ENCODE measurements at regions not wholly inside any gene's neighbourhood (a gene's known extent, or its start where the extent isn't known, plus 50 kb on each side); places are given as distances from the start of the nearest gene placed in this dataset.
"Not testable (repeated sequence)": the region's sequence is repeated elsewhere in the genome, so short reads cannot be mapped to it uniquely, and the experiment has no call there.

DNA sequence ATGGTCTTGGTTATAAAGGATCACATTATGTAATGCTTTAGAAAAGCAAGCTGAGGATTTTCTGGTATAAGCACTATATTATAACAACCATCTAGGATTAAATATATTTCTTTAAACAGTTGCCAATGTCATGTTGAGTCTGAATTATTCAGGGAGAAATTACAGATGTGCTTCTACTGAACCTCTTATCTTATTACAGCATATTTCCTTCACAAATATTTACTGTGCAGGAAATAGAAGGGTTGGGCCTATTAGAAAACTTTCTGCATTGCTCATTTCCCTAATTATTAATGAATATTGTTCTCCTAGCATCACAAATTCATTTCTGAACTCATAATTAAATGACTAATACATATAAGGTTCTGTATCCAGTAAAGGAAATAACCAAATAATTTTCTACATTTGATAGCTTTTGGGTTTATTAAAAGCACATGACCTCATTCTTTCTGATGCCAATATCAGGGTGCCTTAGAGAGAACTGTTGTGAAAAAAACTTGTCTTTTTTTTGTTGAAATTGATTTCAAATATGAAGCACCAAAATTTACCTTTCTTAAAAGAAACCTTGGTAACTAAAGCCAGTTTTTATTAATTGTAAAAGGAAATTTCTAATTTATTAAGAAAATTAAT lies 476.8 kb upstream of the PTGER4 start:
- no peak for DNase-seq (ENCODE audit: low read depth)
- H3K4me3 ChIP-seq (ENCODE audit: low read length), result no peak overlapping the region
- TF ChIP-seq, protein P1, sequence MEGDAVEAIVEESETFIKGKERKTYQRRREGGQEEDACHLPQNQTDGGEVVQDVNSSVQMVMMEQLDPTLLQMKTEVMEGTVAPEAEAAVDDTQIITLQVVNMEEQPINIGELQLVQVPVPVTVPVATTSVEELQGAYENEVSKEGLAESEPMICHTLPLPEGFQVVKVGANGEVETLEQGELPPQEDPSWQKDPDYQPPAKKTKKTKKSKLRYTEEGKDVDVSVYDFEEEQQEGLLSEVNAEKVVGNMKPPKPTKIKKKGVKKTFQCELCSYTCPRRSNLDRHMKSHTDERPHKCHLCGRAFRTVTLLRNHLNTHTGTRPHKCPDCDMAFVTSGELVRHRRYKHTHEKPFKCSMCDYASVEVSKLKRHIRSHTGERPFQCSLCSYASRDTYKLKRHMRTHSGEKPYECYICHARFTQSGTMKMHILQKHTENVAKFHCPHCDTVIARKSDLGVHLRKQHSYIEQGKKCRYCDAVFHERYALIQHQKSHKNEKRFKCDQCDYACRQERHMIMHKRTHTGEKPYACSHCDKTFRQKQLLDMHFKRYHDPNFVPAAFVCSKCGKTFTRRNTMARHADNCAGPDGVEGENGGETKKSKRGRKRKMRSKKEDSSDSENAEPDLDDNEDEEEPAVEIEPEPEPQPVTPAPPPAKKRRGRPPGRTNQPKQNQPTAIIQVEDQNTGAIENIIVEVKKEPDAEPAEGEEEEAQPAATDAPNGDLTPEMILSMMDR (IDR thresholded peaks at IDR 0.05; ENCODE audit: insufficient read depth, low read depth, low read length, missing control alignments), result no peak

DNA sequence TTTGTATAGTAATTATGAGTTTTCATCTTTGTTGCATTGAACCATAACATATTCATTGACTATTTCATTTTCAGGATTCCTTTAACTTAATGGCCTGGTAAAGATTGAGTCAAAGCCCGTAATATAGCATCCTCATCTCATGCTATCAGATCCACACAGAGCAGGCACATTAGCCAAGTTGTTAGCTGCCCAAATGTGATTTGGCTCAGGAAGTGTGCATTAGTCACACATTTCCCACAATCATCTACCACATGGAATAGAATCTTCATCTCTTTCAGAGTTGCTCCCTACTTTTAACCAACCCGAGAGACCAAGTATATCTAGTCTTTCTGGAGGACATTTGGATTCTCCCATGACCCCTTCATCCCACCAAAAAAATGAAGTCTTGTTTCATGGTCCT lies 481.0 kb upstream of the PTGER4 start:
- TF ChIP-seq, protein P1 (IDR thresholded peaks at IDR 0.05; ENCODE audit: insufficient read depth, low read depth, low read length, missing control alignments), result no peak
- H3K4me3 ChIP-seq (ENCODE audit: low read length), result no peak overlapping the region
- peak; percentile 5 for DNase-seq (ENCODE audit: low read depth)

DNA sequence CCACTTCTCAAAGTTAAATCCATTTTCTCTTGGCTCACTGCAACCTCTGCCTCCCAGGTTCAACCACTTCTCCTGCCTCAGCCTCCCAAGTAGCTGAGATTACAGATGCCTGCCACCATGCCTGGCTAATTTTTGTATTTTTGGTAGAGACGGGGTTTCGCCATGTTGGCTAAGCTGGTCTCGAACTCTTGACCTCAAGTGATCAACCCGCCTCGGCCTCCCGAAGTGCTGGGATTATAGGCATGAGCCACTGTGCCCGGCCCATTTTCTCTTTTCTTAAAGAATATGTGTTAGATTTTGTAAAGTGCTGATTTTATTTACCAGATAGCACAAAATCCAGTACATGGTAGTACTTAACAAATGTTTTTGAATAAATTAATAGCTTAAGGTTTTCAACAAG lies 484.1 kb upstream of the PTGER4 start:
- DNase-seq (ENCODE audit: low read depth); H3K4me3 ChIP-seq (ENCODE audit: low read length): not testable (repeated sequence)

DNA sequence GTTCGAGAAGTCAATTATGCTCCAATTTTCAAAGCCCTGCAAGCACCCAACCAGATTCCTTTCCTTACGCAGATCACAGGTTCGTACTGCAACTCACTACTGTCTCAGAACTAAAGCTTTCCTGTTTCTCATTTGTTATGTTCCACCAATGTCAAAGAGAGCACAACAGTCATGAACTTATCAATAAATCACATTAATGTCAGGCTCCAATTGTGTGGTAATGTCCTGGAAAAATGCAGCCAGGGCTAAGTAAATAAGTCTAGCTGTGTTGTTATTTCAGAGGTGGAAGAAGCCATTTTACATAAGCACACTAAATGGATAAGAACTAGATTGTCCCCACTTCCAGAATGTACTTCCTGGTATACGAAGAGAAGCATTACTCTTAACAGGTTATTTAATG lies 488.6 kb upstream of the PTGER4 start:
- TF ChIP-seq, protein P1 (IDR thresholded peaks at IDR 0.05; ENCODE audit: insufficient read depth, low read depth, low read length, missing control alignments), result no peak
- no peak overlapping the region for H3K4me3 ChIP-seq (ENCODE audit: low read length)
- no peak for DNase-seq (ENCODE audit: low read depth)

DNA sequence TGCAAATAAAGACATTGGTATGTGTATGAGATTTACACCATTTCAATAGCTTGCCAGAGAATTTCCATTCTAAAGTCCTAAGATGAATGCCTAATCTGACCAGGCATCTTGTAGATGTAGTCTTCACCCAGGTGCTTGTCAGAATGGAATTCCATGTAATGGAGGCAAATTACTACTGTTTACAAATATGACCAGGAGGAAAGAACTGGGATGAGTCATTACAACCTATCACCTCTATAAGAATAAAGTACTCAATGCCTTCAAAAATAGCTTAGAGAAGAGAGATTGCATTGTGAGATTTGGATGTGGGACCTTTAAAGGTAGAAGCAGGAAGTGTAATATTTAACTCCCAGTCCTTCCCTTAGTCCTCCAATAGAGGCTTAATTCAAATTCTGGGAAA lies 507.0 kb upstream of the PTGER4 start:
- TF ChIP-seq, protein P1 (IDR thresholded peaks at IDR 0.05; ENCODE audit: insufficient read depth, low read depth, low read length, missing control alignments), result no peak
- H3K4me3 ChIP-seq (ENCODE audit: low read length), result no peak overlapping the region
- peak; percentile 65 for DNase-seq (ENCODE audit: low read depth)

DNA sequence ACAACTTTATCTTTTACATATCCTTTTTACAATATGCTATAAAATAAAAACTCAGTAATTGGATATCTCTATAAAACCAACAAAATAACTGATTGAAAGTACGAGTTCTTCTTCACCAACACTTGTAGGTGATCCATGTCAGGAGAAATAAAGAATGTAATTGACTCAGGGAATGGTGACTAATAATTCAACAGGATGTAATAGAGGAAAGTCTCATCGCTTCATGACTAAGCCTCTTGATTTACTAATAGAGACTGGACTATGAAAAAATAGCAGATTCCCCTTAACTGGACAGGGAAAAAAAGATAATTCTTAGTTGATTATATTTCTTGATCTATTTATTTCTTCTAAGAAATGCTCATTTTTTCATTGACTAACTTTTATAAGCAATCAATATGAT lies 507.7 kb upstream of the PTGER4 start:
- no peak overlapping the region for H3K4me3 ChIP-seq (ENCODE audit: low read length)
- TF ChIP-seq, protein P1 (IDR thresholded peaks at IDR 0.05; ENCODE audit: insufficient read depth, low read depth, low read length, missing control alignments), result no peak
- peak; percentile 87 for DNase-seq (ENCODE audit: low read depth)

DNA sequence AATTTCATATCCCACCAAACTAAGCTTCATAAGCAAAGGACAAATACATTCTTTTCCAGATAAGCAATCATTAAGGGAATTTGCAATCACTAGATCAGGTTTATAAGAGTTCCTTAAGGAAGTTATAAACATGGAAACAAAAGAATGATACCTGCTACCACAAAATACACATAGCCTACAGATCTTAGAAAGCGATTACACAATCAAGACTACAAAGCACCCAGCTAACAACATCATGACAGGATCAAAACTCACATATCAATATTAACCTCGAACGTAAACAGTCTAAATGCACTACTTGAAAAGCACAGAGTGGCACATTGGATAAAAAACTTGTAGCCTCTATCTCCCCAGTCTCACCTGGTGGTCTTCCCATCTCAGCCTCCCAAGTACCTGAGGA lies 512.4 kb upstream of the PTGER4 start:
- H3K4me3 ChIP-seq (ENCODE audit: low read length), result no peak overlapping the region
- TF ChIP-seq, protein P1 (IDR thresholded peaks at IDR 0.05; ENCODE audit: insufficient read depth, low read depth, low read length, missing control alignments), result no peak
- DNase-seq (ENCODE audit: low read depth), result no peak
